BJ (cell line): ENCODE measurements at regions not wholly inside any gene's neighbourhood (a gene's known extent, or its start where the extent isn't known, plus 50 kb on each side); places are given as distances from the start of the nearest gene placed in this dataset.
A peak's percentile ranks its signal among the peaks of the same experiment; 100 is the strongest.

Experiments used
- CTCF ChIA-PET: fragments of 350-600 bp; formaldehyde crosslinking; extraction: SDS; loops from one replicate; lab custom pipeline; 2021; ENCODE audit warnings: antibody characterized with exemption, inconsistent platforms; lab: Yijun Ruan, JAX
- POLR2A ChIA-PET: fragments of 300-600 bp; sonication (Branson Sonifier 250); formaldehyde crosslinking; extraction: SDS; loops from one replicate; lab custom pipeline; 2021; ENCODE audit warnings: antibody characterized with exemption; lab: Charles Lee
- DNase-seq: peaks from one replicate; pipeline ENCODE4 v3.0.0-alpha.2; 2011; ENCODE audit warnings: low read depth
- H3K27me3 ChIP-seq: 2 replicates; pipeline ENCODE4 v1.6.0; 2011; ENCODE audit warnings: low read length; ENCODE audit not compliant: control insufficient read depth, insufficient read depth
- H3K36me3 ChIP-seq: 2 replicates; pipeline ENCODE4 v1.5.1; 2011; ENCODE audit warnings: low read length; ENCODE audit not compliant: control insufficient read depth, insufficient read depth
- H3K4me3 ChIP-seq: 2 replicates; pipeline ENCODE4 v1.5.1; 2011; ENCODE audit warnings: low read depth, mild to moderate bottlenecking, control low read depth, low read length
- TF ChIP-seq, protein P1 (sequence below): IDR thresholded peaks from 2 replicates; pipeline ENCODE4 v1.5.1; 2011; ENCODE audit warnings: low read depth, mild to moderate bottlenecking, control low read depth, inconsistent platforms, low read length, moderate library complexity; ENCODE audit not compliant: insufficient read depth

DNA sequence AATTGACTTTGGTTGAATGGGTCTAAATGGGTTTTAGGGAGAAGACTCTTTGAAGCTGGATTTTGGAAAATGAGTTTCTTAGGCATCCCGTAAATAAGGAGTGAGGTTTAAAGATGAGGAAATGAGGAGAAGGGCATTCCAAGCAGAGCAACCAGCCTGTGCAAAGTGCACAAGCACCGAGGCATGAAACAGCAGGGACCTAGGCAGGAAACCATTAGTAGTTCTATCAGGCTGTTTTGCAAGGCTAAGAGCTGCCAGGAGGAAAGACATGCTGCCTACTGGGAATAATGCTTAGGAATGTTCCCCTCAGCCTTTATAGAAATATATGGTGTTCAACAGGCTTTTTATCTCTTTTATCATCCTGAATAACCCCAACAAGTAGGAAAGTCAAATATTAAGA, 153.1 kb upstream of the FGGY start:
- Histone ChIP-seq H3K36me3 (no peaks in the 10 kb centered on the region), H3K27me3 (no peaks in the 10 kb centered on the region), H3K4me3 (no peak overlapping the region)
- ChIA-PET CTCF (interaction anchor here (1.2 kb wide), 1 partner anchor 13 kb away, joined by 3 read pairs; no protein-coding TSS in a partner anchor), POLR2A (no interaction called here)
- no peak for DNase-seq
- TF ChIP-seq, protein P1, sequence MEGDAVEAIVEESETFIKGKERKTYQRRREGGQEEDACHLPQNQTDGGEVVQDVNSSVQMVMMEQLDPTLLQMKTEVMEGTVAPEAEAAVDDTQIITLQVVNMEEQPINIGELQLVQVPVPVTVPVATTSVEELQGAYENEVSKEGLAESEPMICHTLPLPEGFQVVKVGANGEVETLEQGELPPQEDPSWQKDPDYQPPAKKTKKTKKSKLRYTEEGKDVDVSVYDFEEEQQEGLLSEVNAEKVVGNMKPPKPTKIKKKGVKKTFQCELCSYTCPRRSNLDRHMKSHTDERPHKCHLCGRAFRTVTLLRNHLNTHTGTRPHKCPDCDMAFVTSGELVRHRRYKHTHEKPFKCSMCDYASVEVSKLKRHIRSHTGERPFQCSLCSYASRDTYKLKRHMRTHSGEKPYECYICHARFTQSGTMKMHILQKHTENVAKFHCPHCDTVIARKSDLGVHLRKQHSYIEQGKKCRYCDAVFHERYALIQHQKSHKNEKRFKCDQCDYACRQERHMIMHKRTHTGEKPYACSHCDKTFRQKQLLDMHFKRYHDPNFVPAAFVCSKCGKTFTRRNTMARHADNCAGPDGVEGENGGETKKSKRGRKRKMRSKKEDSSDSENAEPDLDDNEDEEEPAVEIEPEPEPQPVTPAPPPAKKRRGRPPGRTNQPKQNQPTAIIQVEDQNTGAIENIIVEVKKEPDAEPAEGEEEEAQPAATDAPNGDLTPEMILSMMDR = no peak

DNA sequence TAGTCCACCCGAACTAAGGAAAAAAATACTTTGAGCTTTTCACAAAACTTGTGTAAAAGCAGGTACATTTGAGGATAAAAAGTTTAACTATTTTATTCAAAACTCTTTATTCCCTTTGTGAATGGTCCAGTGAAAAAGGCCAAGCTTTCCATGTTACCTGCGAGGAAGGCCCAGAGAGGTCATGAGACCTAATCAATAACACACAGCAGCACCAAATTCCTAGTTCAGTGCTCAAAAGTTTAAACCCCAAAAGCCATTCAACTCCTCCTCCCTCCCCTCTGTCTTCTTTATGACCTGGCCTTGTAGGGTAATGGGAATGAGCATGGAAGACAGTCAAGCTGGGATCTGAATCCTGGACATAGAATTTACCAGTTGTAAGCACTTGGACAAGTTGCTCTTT, 151.9 kb upstream of the FGGY start:
- Histone ChIP-seq H3K27me3 (no peaks in the 10 kb centered on the region), H3K36me3 (no peaks in the 10 kb centered on the region), H3K4me3 (no peak overlapping the region)
- DNase-seq = no peak
- TF ChIP-seq, protein P1 = no peak
- ChIA-PET CTCF (no interaction called here), POLR2A (no interaction called here)

DNA sequence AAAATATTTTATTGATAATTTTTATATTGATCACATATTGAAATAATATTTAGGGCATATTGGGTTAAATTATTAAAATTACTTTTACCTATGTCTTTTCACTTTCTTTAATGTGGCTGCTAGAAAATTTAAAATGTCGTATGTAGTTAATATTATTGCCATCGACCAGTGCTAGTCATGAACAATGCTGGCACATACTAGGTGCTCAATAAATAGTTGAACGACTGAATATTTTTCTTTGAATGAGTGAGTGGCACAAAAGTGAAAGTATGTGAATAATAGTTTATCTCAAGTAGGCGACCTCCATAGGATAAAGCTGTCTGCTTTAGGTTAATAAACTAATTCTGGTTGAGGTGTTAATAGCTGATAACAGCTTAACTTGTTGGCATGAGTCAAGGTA, 150.8 kb upstream of the FGGY start:
- TF ChIP-seq, protein P1 = no peak
- ChIA-PET POLR2A (no interaction called here), CTCF (no interaction called here)
- DNase-seq = no peak
- Histone ChIP-seq H3K4me3 (no peak overlapping the region), H3K36me3 (no peaks in the 10 kb centered on the region), H3K27me3 (no peaks in the 10 kb centered on the region)

DNA sequence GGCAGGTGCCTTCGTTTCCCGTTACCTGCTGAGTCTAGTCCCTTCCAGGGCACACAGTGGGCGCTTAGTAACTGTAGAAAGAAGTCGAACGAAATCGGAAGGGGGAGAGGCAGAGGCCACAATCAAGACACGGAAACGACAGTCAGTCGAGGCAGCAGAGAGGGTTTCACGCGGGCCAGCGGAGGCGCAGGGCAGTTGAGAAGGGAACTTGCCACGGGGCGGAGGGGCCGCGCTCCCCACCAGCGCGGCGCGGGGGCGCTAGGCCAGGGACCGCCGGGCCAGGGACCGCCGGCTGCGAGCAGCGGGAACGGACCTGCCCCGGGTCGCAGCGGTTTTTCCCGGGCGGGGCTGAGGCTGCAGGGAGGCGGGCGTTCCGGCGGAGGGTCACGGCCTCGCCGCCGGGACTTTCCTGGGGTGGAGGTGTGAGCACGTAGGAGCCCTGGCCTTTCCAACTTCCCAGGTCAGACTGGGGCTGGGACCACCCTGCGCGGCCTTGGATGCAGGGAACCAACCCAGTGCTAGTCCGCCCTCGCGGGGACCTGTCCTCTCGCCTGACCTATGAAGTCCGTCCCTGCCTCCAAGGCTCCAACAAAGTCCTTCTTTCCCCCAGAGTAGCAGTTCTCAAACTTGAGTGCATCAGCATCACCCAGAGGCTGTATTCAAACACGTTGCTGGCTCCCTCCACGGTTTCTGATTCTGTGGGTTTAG, 150.1 kb upstream of the FGGY start:
- TF ChIP-seq, protein P1 = no peak
- Histone ChIP-seq H3K4me3 (peak overlapping the region; percentile 32), H3K27me3 (no peaks in the 10 kb centered on the region), H3K36me3 (no peaks in the 10 kb centered on the region)
- CTCF ChIA-PET = no interaction called here
- POLR2A ChIA-PET = no interaction called here
- no peak for DNase-seq

DNA sequence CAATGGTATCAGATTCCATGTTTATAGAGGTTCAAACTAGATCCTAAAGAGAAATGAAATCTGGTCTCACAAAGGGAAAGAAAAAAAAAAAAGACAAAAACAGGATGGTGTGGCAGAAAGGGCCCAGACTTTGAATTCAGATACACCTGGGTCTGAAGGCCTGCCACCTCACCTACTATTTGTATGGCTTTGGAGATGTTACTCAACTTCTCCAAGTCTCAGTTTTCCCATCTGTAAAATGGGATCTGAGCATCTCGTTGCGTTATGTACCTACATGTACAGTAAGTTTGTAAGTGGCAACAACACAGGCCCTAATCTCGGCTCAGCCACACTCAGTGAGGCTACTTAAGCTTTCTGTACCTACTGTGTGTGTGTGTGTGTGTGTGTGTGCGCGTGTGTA, 147.5 kb upstream of the FGGY start:
- POLR2A ChIA-PET = no interaction called here
- CTCF ChIA-PET = interaction anchor here (0.7 to 1.0 kb wide), 2 partner anchors 326 to 550 kb away, joined by 3 to 4 read pairs; no protein-coding TSS in a partner anchor
- TF ChIP-seq, protein P1 = no peak
- no peaks in the 10 kb centered on the region for H3K36me3 ChIP-seq
- no peak for DNase-seq
- H3K27me3 ChIP-seq = no peaks in the 10 kb centered on the region
- H3K4me3 ChIP-seq = no peak overlapping the region
